ENCODE measurements at regions not wholly inside any gene's neighbourhood (a gene's known extent, or its start where the extent isn't known, plus 50 kb on each side); places are given as distances from the start of the nearest gene placed in this dataset.
"Not testable (repeated sequence)": the region's sequence is repeated elsewhere in the genome, so short reads cannot be mapped to it uniquely, and the experiment has no call there.

- Mint-ChIP-seq H3K27me3 (no peaks in the 10 kb centered on the region), H3K4me1 (no peaks in the 10 kb centered on the region), H3K4me3 (no peak overlapping the region), H3K27ac (no peak overlapping the region), H3K36me3 (no peaks in the 10 kb centered on the region), H3K9me3 (no peaks in the 10 kb centered on the region)
- DNase-seq: no peak
- CTCF ChIA-PET: no interaction called here
These were observed 113.3 kb downstream of the HPGD start for GRCh38 chr4:174408841-174409552.

- CTCF ChIA-PET: no interaction called here
- no peak for DNase-seq
- H3K36me3 Mint-ChIP-seq: no peaks in the 10 kb centered on the region
- no peak overlapping the region for H3K4me3 Mint-ChIP-seq
- no peaks in the 10 kb centered on the region for H3K4me1 Mint-ChIP-seq
- H3K27me3 Mint-ChIP-seq: no peaks in the 10 kb centered on the region
- no peaks in the 10 kb centered on the region for H3K9me3 Mint-ChIP-seq
- H3K27ac Mint-ChIP-seq: no peak overlapping the region
These were observed 115.9 kb downstream of the HPGD start for GRCh38 chr4:174406383-174406782.

- Mint-ChIP-seq H3K4me1 (no peaks in the 10 kb centered on the region), H3K4me3 (no peak overlapping the region), H3K9me3 (no peaks in the 10 kb centered on the region), H3K36me3 (no peaks in the 10 kb centered on the region), H3K27ac (no peak overlapping the region), H3K27me3 (no peaks in the 10 kb centered on the region)
- CTCF ChIA-PET: no interaction called here
- DNase-seq: no peak
These were observed 116.4 kb downstream of the HPGD start for GRCh38 chr4:174405923-174406322.

- Mint-ChIP-seq H3K27ac (no peak overlapping the region), H3K27me3 (no peaks in the 10 kb centered on the region), H3K36me3 (no peaks in the 10 kb centered on the region), H3K4me1 (no peaks in the 10 kb centered on the region), H3K4me3 (no peak overlapping the region), H3K9me3 (no peaks in the 10 kb centered on the region)
- DNase-seq: no peak
- CTCF ChIA-PET: no interaction called here
These were observed 117.6 kb downstream of the HPGD start for GRCh38 chr4:174404677-174405076.

- no peaks in the 10 kb centered on the region for H3K27me3 Mint-ChIP-seq
- H3K36me3 Mint-ChIP-seq: no peaks in the 10 kb centered on the region
- H3K9me3 Mint-ChIP-seq: no peaks in the 10 kb centered on the region
- no peak overlapping the region for H3K27ac Mint-ChIP-seq
- H3K4me3 Mint-ChIP-seq: no peak overlapping the region
- H3K4me1 Mint-ChIP-seq: no peaks in the 10 kb centered on the region
- CTCF ChIA-PET: no interaction called here
- DNase-seq: no peak
These were observed 119.1 kb downstream of the HPGD start for GRCh38 chr4:174403177-174403543.

GRCh38 chr4:174402470-174403176 lies 118.9 kb downstream of the CEP44 start:
- Mint-ChIP-seq H3K4me3 (no peak overlapping the region), H3K27me3 (no peaks in the 10 kb centered on the region), H3K36me3 (no peaks in the 10 kb centered on the region), H3K4me1 (no peaks in the 10 kb centered on the region), H3K9me3 (no peaks in the 10 kb centered on the region), H3K27ac (no peak overlapping the region)
- DNase-seq: no peak
- CTCF ChIA-PET: interaction anchor here (0.6 kb wide), 1 partner anchor 1025 kb away, joined by 3 read pairs; no protein-coding TSS in a partner anchor

- CTCF ChIA-PET: no interaction called here
- Mint-ChIP-seq H3K4me1 (no peaks in the 10 kb centered on the region), H3K36me3 (no peaks in the 10 kb centered on the region), H3K9me3 (no peaks in the 10 kb centered on the region), H3K27me3 (no peaks in the 10 kb centered on the region), H3K27ac (no peak overlapping the region), H3K4me3 (no peak overlapping the region)
- DNase-seq: no peak
These were observed 117.9 kb downstream of the CEP44 start for GRCh38 chr4:174401471-174402130.

- CTCF ChIA-PET, H3K36me3 Mint-ChIP-seq, H3K27ac Mint-ChIP-seq: not testable (repeated sequence)
These were observed 117.0 kb downstream of the CEP44 start for GRCh38 chr4:174400603-174401302.

GRCh38 chr4:174398728-174399127 lies 115.0 kb downstream of the CEP44 start:
- Mint-ChIP-seq H3K4me3 (no peak overlapping the region), H3K4me1 (no peaks in the 10 kb centered on the region), H3K9me3 (no peaks in the 10 kb centered on the region), H3K27ac (no peak overlapping the region), H3K36me3 (no peaks in the 10 kb centered on the region), H3K27me3 (no peaks in the 10 kb centered on the region)
- CTCF ChIA-PET: no interaction called here
- DNase-seq: no peak

More at GRCh38 chr4:174400603-174401302, 117.0 kb downstream of the CEP44 start:
- not testable (repeated sequence) for H3K4me3 Mint-ChIP-seq, H3K27me3 Mint-ChIP-seq, H3K4me1 Mint-ChIP-seq, H3K9me3 Mint-ChIP-seq, DNase-seq

GRCh38 chr4:174397366-174398155 lies 113.8 kb downstream of the CEP44 start:
- Mint-ChIP-seq H3K4me1 (no peaks in the 10 kb centered on the region), H3K27ac (no peak overlapping the region), H3K36me3 (no peaks in the 10 kb centered on the region)

GRCh38 chr4:174396599-174397110 lies 112.9 kb downstream of the CEP44 start:
- CTCF ChIA-PET: no interaction called here
- no peaks in the 10 kb centered on the region for H3K27me3 Mint-ChIP-seq
- H3K4me3 Mint-ChIP-seq: no peak overlapping the region
- no peaks in the 10 kb centered on the region for H3K36me3 Mint-ChIP-seq
- H3K9me3 Mint-ChIP-seq: no peaks in the 10 kb centered on the region
- H3K4me1 Mint-ChIP-seq: no peaks in the 10 kb centered on the region
- no peak overlapping the region for H3K27ac Mint-ChIP-seq
- no peak for DNase-seq

More at GRCh38 chr4:174397366-174398155, 113.8 kb downstream of the CEP44 start:
- CTCF ChIA-PET: no interaction called here
- H3K4me3 Mint-ChIP-seq: no peak overlapping the region
- no peaks in the 10 kb centered on the region for H3K9me3 Mint-ChIP-seq
- no peak for DNase-seq
- H3K27me3 Mint-ChIP-seq: no peaks in the 10 kb centered on the region

GRCh38 chr4:174394915-174395314 lies 111.2 kb downstream of the CEP44 start:
- Mint-ChIP-seq H3K36me3 (no peaks in the 10 kb centered on the region), H3K27me3 (no peaks in the 10 kb centered on the region), H3K9me3 (no peaks in the 10 kb centered on the region), H3K4me1 (no peaks in the 10 kb centered on the region), H3K27ac (no peak overlapping the region), H3K4me3 (no peak overlapping the region)
- DNase-seq: no peak
- CTCF ChIA-PET: no interaction called here

GRCh38 chr4:174389439-174389838 lies 105.7 kb downstream of the CEP44 start:
- CTCF ChIA-PET: no interaction called here
- no peak overlapping the region for H3K27ac Mint-ChIP-seq
- no peaks in the 10 kb centered on the region for H3K9me3 Mint-ChIP-seq

More at GRCh38 chr4:174389439-174389838, 105.7 kb downstream of the CEP44 start:
- Mint-ChIP-seq H3K4me3 (no peak overlapping the region), H3K36me3 (no peaks in the 10 kb centered on the region), H3K4me1 (no peaks in the 10 kb centered on the region), H3K27me3 (peaks cover 3% of the 10 kb centered on the region)
- no peak for DNase-seq
